A549 (cell line): ENCODE measurements at regions not wholly inside any gene's neighbourhood (a gene's known extent, or its start where the extent isn't known, plus 50 kb on each side); places are given as distances from the start of the nearest gene placed in this dataset.

ENCODE experiments used
- ATAC-seq, 2 experiments: fragments of 200-7000 bp in 1 of 2; fragments of >200 bp in 1 of 2; cut with Nextera tagmentation in 1 of 2; cut with Tn5 transposase in 1 of 2; 3 replicates each; pipeline versions ENCODE4 v1.8.0 to v1.9.1; 2018 to 2020; ENCODE audit warnings: mild to moderate bottlenecking in 1 of 2, moderate library complexity in 1 of 2
- CTCF ChIA-PET: fragments of 300-600 bp; sonication (Branson Sonifier 250); formaldehyde crosslinking; extraction: SDS; loops from one replicate; lab custom pipeline; 2021; ENCODE audit warnings: antibody characterized with exemption, inconsistent platforms; lab: Yijun Ruan, JAX
- POLR2A ChIA-PET: fragments of 350-600 bp; formaldehyde crosslinking; extraction: SDS; loops from one replicate; lab custom pipeline; 2021; ENCODE audit warnings: antibody characterized with exemption, inconsistent platforms; lab: Yijun Ruan, JAX
- DNase-seq, 2 experiments: peaks; one replicate each; pipeline versions ENCODE4 v3.0.0 to v3.0.0-alpha.2; 2011 to 2016; ENCODE audit warnings: low read depth in 1 of 2, low spot score in 1 of 2
- FAIRE-seq: peaks from 2 replicates; lab custom pipeline; 2011; peaks lifted over from hg19 to GRCh38; lab: Jason Lieb, UNC
- H3K27ac ChIP-seq, 2 experiments: fragments of >200 bp; sonication (Bioruptor Twin); formaldehyde crosslinking; 3 replicates each; pipeline ENCODE4 v1.5.1; 2016 to 2017
- H3K4me1 ChIP-seq: fragments of >200 bp; sonication (Bioruptor Twin); formaldehyde crosslinking; 3 replicates; pipeline ENCODE4 v1.6.1; 2016
- H3K4me2 ChIP-seq: fragments of >200 bp; sonication (Bioruptor Twin); formaldehyde crosslinking; 3 replicates; pipeline ENCODE4 v1.6.1; 2016
- H3K4me3 ChIP-seq: fragments of >200 bp; sonication (Bioruptor Twin); formaldehyde crosslinking; 3 replicates; pipeline ENCODE4 v1.5.1; 2016
- H3K9me3 ChIP-seq: fragments of >200 bp; sonication (Bioruptor Twin); formaldehyde crosslinking; 3 replicates; pipeline ENCODE4 v1.6.1; 2016
- ATOH8 ChIP-seq: fragments of 250-450 bp; sonication (Bioruptor Pico); IDR thresholded peaks from 2 replicates; pipeline ENCODE4 v1.5.0; 2020; ENCODE audit warnings: low read depth, mild to moderate bottlenecking, moderate library complexity
- CEBPB ChIP-seq, 2 experiments: fragments of >200 bp in 1 of 2; sonication (Bioruptor Twin) in 1 of 2; formaldehyde crosslinking in 1 of 2; IDR thresholded peaks; 2 replicates each; pipeline ENCODE4 v1.6.1; 2012 to 2016
- CHD2 ChIP-seq: fragments of 150-350 bp; IDR thresholded peaks from 2 replicates; pipeline ENCODE4 v1.6.1; 2014; ENCODE audit warnings: low read length; ENCODE audit not compliant: partially characterized antibody
- EHMT2 ChIP-seq: fragments of 200-600 bp; sonication (generic); IDR thresholded peaks from 2 replicates; pipeline ENCODE4 v1.6.1; 2016; ENCODE audit warnings: antibody characterized with exemption, low read depth, mild to moderate bottlenecking, moderate library complexity
- FOXS1 ChIP-seq: fragments of 250-450 bp; sonication (Bioruptor Pico); IDR thresholded peaks from 2 replicates; pipeline ENCODE4 v1.5.0; 2020; ENCODE audit warnings: mild to moderate bottlenecking, moderate library complexity
- HDAC2 ChIP-seq: fragments of 200-600 bp; sonication (generic); IDR thresholded peaks from 2 replicates; pipeline ENCODE4 v1.6.1; 2016
- HEYL ChIP-seq: fragments of 250-450 bp; sonication (Bioruptor Pico); IDR thresholded peaks from 2 replicates; pipeline ENCODE4 v1.8.0; 2021; ENCODE audit warnings: mild to moderate bottlenecking, moderate library complexity
- HMGXB4 ChIP-seq: fragments of 250-450 bp; sonication (Bioruptor Pico); IDR thresholded peaks from 2 replicates; pipeline ENCODE4 v1.5.0; 2021; ENCODE audit warnings: mild to moderate bottlenecking, moderate library complexity, borderline replicate concordance
- HOXA7 ChIP-seq: fragments of 250-450 bp; sonication (Bioruptor Pico); IDR thresholded peaks from 2 replicates; pipeline ENCODE4 v1.5.0; 2020; ENCODE audit warnings: mild to moderate bottlenecking, moderate library complexity
- MYC ChIP-seq: IDR thresholded peaks from 2 replicates; pipeline ENCODE4 v1.6.1; 2012; ENCODE audit warnings: mild to moderate bottlenecking, inconsistent platforms, low read length, improper control_type of control experiment, borderline replicate concordance
- NPAS2 ChIP-seq: fragments of 250-450 bp; sonication (Bioruptor Pico); IDR thresholded peaks from 2 replicates; pipeline ENCODE4 v1.8.0; 2022; ENCODE audit warnings: mild to moderate bottlenecking, moderate library complexity, borderline replicate concordance
- NR3C1 ChIP-seq: fragments of >200 bp; sonication (Bioruptor Twin); formaldehyde crosslinking; IDR thresholded peaks from 3 replicates; pipeline ENCODE4 v1.6.1; 2017
- POLR2A ChIP-seq: IDR thresholded peaks from 2 replicates; pipeline ENCODE4 v1.6.1; 2012; ENCODE audit warnings: mild to moderate bottlenecking, low read length
- POLR2AphosphoS2 ChIP-seq: conservative IDR thresholded peaks from 2 replicates; pipeline ENCODE4 v1.6.1; 2012; ENCODE audit warnings: low read length, improper control_type of control experiment, inconsistent platforms
- REST ChIP-seq: fragments of 200-600 bp; sonication (generic); IDR thresholded peaks from 2 replicates; pipeline ENCODE4 v1.6.1; 2016; ENCODE audit warnings: antibody characterized with exemption, mild to moderate bottlenecking, moderate library complexity
- RNF2 ChIP-seq: fragments of 200-600 bp; sonication (generic); IDR thresholded peaks from 2 replicates; pipeline ENCODE4 v1.6.1; 2016; ENCODE audit warnings: low read depth, mild to moderate bottlenecking, antibody characterized with exemption, moderate library complexity, borderline replicate concordance
- ZC3H11A ChIP-seq: fragments of 450-650 bp; IDR thresholded peaks from 2 replicates; pipeline ENCODE4 v1.6.1; 2014; ENCODE audit warnings: antibody characterized with exemption, mild to moderate bottlenecking
- WGBS: methylation state at CpG from one replicate; pipeline ENCODE4 v1.1.6; 2017; ENCODE audit errors: missing lambda C conversion rate; 5-methylcytosine and 5-hydroxymethylcytosine counted together
- TF ChIP-seq, protein P1 (sequence below): fragments of >200 bp; sonication (Bioruptor Twin); formaldehyde crosslinking; IDR thresholded peaks from 2 replicates; pipeline ENCODE4 v1.6.1; 2016

- ChIA-PET POLR2A (no interaction called here), CTCF (interaction anchor here (0.6 to 1.9 kb wide), 2 partner anchors 12 to 16 kb away, joined by 3 to 5 read pairs; no protein-coding TSS in a partner anchor)
- H3K4me3 ChIP-seq, result no peak overlapping the region
- WGBS, result 72% methylated on average over 7 of the region's 7 CpGs
- ATAC-seq, result no peak
- DNase-seq, result no peak
- H3K9me3 ChIP-seq, result no peaks in the 10 kb centered on the region
- no peak overlapping the region for H3K4me2 ChIP-seq
- peaks cover 25% of the 10 kb centered on the region for H3K4me1 ChIP-seq
- H3K27ac ChIP-seq, result no peak overlapping the region
- no peak for FAIRE-seq
- TF ChIP-seq ATOH8 (CRISPR knock-in tag), result no peak
- no peak for TF ChIP-seq POLR2AphosphoS2
- no peak for TF ChIP-seq HEYL
- TF ChIP-seq HDAC2, result no peak
- TF ChIP-seq, protein P1, sequence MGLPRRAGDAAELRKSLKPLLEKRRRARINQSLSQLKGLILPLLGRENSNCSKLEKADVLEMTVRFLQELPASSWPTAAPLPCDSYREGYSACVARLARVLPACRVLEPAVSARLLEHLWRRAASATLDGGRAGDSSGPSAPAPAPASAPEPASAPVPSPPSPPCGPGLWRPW, result no peak
- TF ChIP-seq CEBPB (IDR thresholded peaks at IDR 0.05), result no peak
- no peak for TF ChIP-seq NR3C1
- no peak for TF ChIP-seq MYC
- TF ChIP-seq EHMT2, result no peak
- TF ChIP-seq REST, result no peak
- no peak for TF ChIP-seq ZC3H11A
- no peak for TF ChIP-seq POLR2A
- TF ChIP-seq HMGXB4 (CRISPR knock-in tag), result no peak
- TF ChIP-seq HOXA7 (CRISPR knock-in tag), result no peak
- no peak for TF ChIP-seq CHD2
- TF ChIP-seq NPAS2, result no peak
- TF ChIP-seq FOXS1, result no peak
- TF ChIP-seq RNF2, result no peak
Observed at GRCh38 chr1:94611681-94612475, 70.3 kb upstream of the F3 start.

- ATAC-seq, result no peak
- H3K4me1 ChIP-seq, result peaks cover 22% of the 10 kb centered on the region
- no peak overlapping the region for H3K4me2 ChIP-seq
Observed at GRCh38 chr1:94609619-94610018, 68.1 kb upstream of the F3 start.

More at GRCh38 chr1:94609619-94610018, 68.1 kb upstream of the F3 start:
- FAIRE-seq (no peak), DNase-seq (no peak)
- Histone ChIP-seq H3K4me3 (no peak overlapping the region), H3K27ac (peak overlapping the region in 1 of 2 experiments; percentile 76; a peak in 1 of 6 replicates), H3K9me3 (no peaks in the 10 kb centered on the region)
- CTCF ChIA-PET, result no interaction called here
- POLR2A ChIA-PET, result no interaction called here
- 90% methylated on average over 8 of the region's 8 CpGs for WGBS
- no peak for TF ChIP-seq HDAC2
